GM12873 (cell line): ENCODE measurements at regions not wholly inside any gene's neighbourhood (a gene's known extent, or its start where the extent isn't known, plus 50 kb on each side); places are given as distances from the start of the nearest gene placed in this dataset.

ENCODE experiments used
- CTCF ChIP-seq: IDR thresholded peaks from 2 replicates; pipeline ENCODE4 v1.5.1; 2012; ENCODE audit warnings: low read depth, mild to moderate bottlenecking, moderate library complexity, low read length, control low read depth; ENCODE audit not compliant: insufficient read depth; ENCODE audit errors: missing control alignments

DNA sequence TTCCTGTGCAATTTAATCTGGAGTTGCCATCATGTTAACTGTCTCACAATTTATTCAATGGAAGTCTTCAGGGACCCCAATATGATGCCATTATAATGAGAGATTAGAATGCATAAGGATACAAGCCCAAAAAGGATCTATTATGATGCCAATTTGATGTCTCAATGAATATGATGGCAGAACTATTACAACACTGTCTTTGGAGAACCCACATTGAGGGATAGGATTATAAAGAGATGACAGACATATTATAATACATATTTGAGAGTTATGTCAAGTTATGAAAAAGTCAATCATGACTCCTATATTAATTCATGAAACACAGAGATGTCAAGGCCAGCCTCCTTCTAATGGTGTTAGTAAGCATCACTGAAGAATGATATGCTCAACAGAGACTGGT, 1358.4 kb downstream of the PCDH19 start:
- no peak for TF ChIP-seq CTCF

GRCh38 chrX:99033226-99033901, 1376.7 kb downstream of the PCDH19 start:
- no peak for TF ChIP-seq CTCF

GRCh38 chrX:99010957-99011356, 1399.1 kb downstream of the PCDH19 start:
- TF ChIP-seq CTCF, result no peak

DNA sequence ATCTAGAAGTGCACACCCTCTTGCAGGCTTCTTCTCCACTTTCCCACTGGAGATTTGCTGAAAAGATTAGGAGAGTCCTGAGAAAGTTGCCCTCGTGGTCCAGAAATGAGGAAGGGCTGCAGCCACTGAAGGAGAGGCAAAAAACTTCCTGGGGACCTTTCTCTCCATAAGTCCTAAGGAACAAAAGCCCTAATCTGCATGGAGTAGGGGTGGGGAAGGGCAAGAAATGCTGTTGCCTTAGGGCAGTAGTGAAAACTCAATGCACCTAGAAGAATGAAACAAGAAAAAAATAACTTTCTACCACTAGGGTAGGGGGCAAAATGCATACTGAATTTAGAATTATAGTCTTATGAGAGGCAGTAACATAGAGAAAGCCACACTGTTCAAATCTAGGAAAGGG, 1408.8 kb downstream of the PCDH19 start:
- TF ChIP-seq CTCF, result no peak

DNA sequence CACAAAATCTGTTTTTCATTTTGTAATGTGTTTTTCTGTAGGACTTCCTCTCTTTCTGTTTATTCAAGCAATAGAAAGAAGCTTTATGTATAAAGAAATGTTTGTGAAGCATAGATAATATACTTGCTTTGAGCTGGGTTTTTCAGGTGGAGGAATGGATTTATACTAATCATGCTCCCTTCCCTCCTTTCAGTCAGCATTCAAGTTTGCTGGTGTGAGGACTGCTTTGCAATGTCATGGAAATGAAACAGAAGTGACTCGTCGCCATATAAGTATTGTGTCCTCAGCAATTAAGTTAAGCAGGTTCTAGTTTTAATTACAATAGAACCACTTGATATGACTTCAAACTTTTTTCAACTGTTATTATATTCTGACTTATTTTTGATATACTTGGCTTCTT, 1447.1 kb downstream of the PCDH19 start:
- TF ChIP-seq CTCF, result no peak

GRCh38 chrX:98956014-98956413, 1454.1 kb downstream of the PCDH19 start:
- TF ChIP-seq CTCF, result no peak

DNA sequence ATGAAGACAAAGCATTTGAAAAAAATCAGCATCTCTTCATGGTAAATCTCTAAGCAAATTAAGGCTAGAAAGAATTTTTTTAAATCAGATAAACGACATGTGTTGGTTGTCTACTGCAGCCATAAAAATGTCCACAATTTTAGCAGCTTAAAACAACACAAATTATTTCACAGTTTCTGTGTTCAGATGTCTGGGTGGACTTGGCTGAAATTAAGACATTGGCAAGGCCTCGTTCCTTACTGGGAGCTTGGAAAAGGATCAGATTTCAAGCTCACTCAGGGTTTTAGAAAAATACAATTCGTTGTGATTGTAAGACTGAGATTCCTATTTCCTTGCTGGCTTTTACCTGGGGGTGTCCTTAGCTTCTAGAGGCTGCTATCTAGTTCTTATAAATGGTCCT, 1470.6 kb downstream of the PCDH19 start:
- no peak for TF ChIP-seq CTCF
